ENCODE measurements at regions not wholly inside any gene's neighbourhood (a gene's known extent, or its start where the extent isn't known, plus 50 kb on each side); places are given as distances from the start of the nearest gene placed in this dataset.

- H3K27ac ChIP-seq (ENCODE audit: insufficient read depth, low read length): no peak overlapping the region
- no peak for DNase-seq (ENCODE audit: low read depth in 2 of 2)
- no peaks in the 10 kb centered on the region for H3K4me1 ChIP-seq (ENCODE audit: control insufficient read depth, extremely low read depth, insufficient read depth, low read length)
- no peak overlapping the region for H2AFZ ChIP-seq (ENCODE audit: low read length)
- no peaks in the 10 kb centered on the region for H3K79me2 ChIP-seq (ENCODE audit: control insufficient read depth, insufficient read depth, low read length)
- no peaks in the 10 kb centered on the region for H4K20me1 ChIP-seq (ENCODE audit: control insufficient read depth, extremely low read depth, insufficient read depth, low read length)
- no peak overlapping the region for H3K9ac ChIP-seq (ENCODE audit: insufficient read depth, low read length)
- no peaks in the 10 kb centered on the region for H3K36me3 ChIP-seq (ENCODE audit: control insufficient read depth, insufficient read depth, low read length)
- no peaks in the 10 kb centered on the region for H3K27me3 ChIP-seq (ENCODE audit: control insufficient read depth, insufficient read depth, low read length)
- H3K4me2 ChIP-seq (ENCODE audit: extremely low read depth, insufficient read depth, low read length): no peak overlapping the region
- TF ChIP-seq EZH2 (IDR thresholded peaks at IDR 0.05; ENCODE audit: low read length, missing control alignments) (no peak), CTCF (conservative IDR thresholded peaks at IDR 0.05 in 1 of 2, IDR thresholded peaks at IDR 0.05 in 1 of 2; ENCODE audit: low read depth in 1 of 2, low read length in 2 of 2) (no peak)
- no peaks in the 10 kb centered on the region for H3K9me3 ChIP-seq (ENCODE audit: control insufficient read depth, insufficient read depth, low read depth, low read length)
- H3K4me3 ChIP-seq (replicated peaks in 1 of 4; ENCODE audit: control extremely low read depth in 1 of 4, insufficient read depth in 1 of 4, low read depth in 3 of 4, low read length in 4 of 4): no peak overlapping the region
These were observed 673.7 kb downstream of the FAT4 start for GRCh38 chr4:125988464-125988863.

GRCh38 chr4:125991398-125991797, 676.6 kb downstream of the FAT4 start:
- TF ChIP-seq CTCF (conservative IDR thresholded peaks at IDR 0.05 in 1 of 2, IDR thresholded peaks at IDR 0.05 in 1 of 2; ENCODE audit: low read depth in 1 of 2, low read length in 2 of 2) (no peak), EZH2 (IDR thresholded peaks at IDR 0.05; ENCODE audit: low read length, missing control alignments) (no peak)
- no peak overlapping the region for H3K27ac ChIP-seq (ENCODE audit: insufficient read depth, low read length)
- no peaks in the 10 kb centered on the region for H3K9me3 ChIP-seq (ENCODE audit: control insufficient read depth, insufficient read depth, low read depth, low read length)
- H3K4me1 ChIP-seq (ENCODE audit: control insufficient read depth, extremely low read depth, insufficient read depth, low read length): no peaks in the 10 kb centered on the region
- no peaks in the 10 kb centered on the region for H3K36me3 ChIP-seq (ENCODE audit: control insufficient read depth, insufficient read depth, low read length)
- H3K79me2 ChIP-seq (ENCODE audit: control insufficient read depth, insufficient read depth, low read length): no peaks in the 10 kb centered on the region
- H3K4me2 ChIP-seq (ENCODE audit: extremely low read depth, insufficient read depth, low read length): no peak overlapping the region
- no peak for DNase-seq (ENCODE audit: low read depth in 2 of 2)
- H3K9ac ChIP-seq (ENCODE audit: insufficient read depth, low read length): no peak overlapping the region
- H3K27me3 ChIP-seq (ENCODE audit: control insufficient read depth, insufficient read depth, low read length): no peaks in the 10 kb centered on the region
- H2AFZ ChIP-seq (ENCODE audit: low read length): no peak overlapping the region
- H3K4me3 ChIP-seq (replicated peaks in 1 of 4; ENCODE audit: control extremely low read depth in 1 of 4, insufficient read depth in 1 of 4, low read depth in 3 of 4, low read length in 4 of 4): no peak overlapping the region
- H4K20me1 ChIP-seq (ENCODE audit: control insufficient read depth, extremely low read depth, insufficient read depth, low read length): no peaks in the 10 kb centered on the region

- no peak overlapping the region for H3K4me2 ChIP-seq (ENCODE audit: extremely low read depth, insufficient read depth, low read length)
- H3K36me3 ChIP-seq (ENCODE audit: control insufficient read depth, insufficient read depth, low read length): no peaks in the 10 kb centered on the region
- no peak overlapping the region for H2AFZ ChIP-seq (ENCODE audit: low read length)
- no peaks in the 10 kb centered on the region for H3K79me2 ChIP-seq (ENCODE audit: control insufficient read depth, insufficient read depth, low read length)
- no peak overlapping the region for H3K4me3 ChIP-seq (replicated peaks in 1 of 4; ENCODE audit: control extremely low read depth in 1 of 4, insufficient read depth in 1 of 4, low read depth in 3 of 4, low read length in 4 of 4)
- no peaks in the 10 kb centered on the region for H3K9me3 ChIP-seq (ENCODE audit: control insufficient read depth, insufficient read depth, low read depth, low read length)
- no peak overlapping the region for H3K9ac ChIP-seq (ENCODE audit: insufficient read depth, low read length)
- TF ChIP-seq EZH2 (IDR thresholded peaks at IDR 0.05; ENCODE audit: low read length, missing control alignments) (no peak), CTCF (conservative IDR thresholded peaks at IDR 0.05 in 1 of 2, IDR thresholded peaks at IDR 0.05 in 1 of 2; ENCODE audit: low read depth in 1 of 2, low read length in 2 of 2) (no peak)
- DNase-seq (ENCODE audit: low read depth in 2 of 2): no peak
- no peaks in the 10 kb centered on the region for H3K27me3 ChIP-seq (ENCODE audit: control insufficient read depth, insufficient read depth, low read length)
- no peaks in the 10 kb centered on the region for H4K20me1 ChIP-seq (ENCODE audit: control insufficient read depth, extremely low read depth, insufficient read depth, low read length)
- no peaks in the 10 kb centered on the region for H3K4me1 ChIP-seq (ENCODE audit: control insufficient read depth, extremely low read depth, insufficient read depth, low read length)
- H3K27ac ChIP-seq (ENCODE audit: insufficient read depth, low read length): no peak overlapping the region
These were observed 678.1 kb downstream of the FAT4 start for GRCh38 chr4:125992891-125993290.

All from fibroblast of lung (primary cell).